GM21367 (cell line): ENCODE measurements at regions not wholly inside any gene's neighbourhood (a gene's known extent, or its start where the extent isn't known, plus 50 kb on each side); places are given as distances from the start of the nearest gene placed in this dataset.

Experiments
- ATAC-seq: cut with Tn5 transposase; IDR thresholded peaks from one replicate; pipeline ENCODE4 v1.9.1; 2021; ENCODE audit not compliant: unreplicated experiment

- no peak for ATAC-seq
These were observed 241.7 kb downstream of the EPHA4 start for GRCh38 chr2:221330436-221330835.

- ATAC-seq: no peak
These were observed 237.5 kb downstream of the EPHA4 start for GRCh38 chr2:221334481-221335218.

GRCh38 chr2:221335219-221335752, 236.8 kb downstream of the EPHA4 start:
- no peak for ATAC-seq

GRCh38 chr2:221336967-221337366, 235.1 kb downstream of the EPHA4 start:
- no peak for ATAC-seq

- ATAC-seq: no peak
These were observed 234.0 kb downstream of the EPHA4 start for GRCh38 chr2:221337957-221338685.

GRCh38 chr2:221342388-221342787, 229.7 kb downstream of the EPHA4 start:
- ATAC-seq: no peak

- ATAC-seq: no peak
These were observed 228.6 kb downstream of the EPHA4 start for GRCh38 chr2:221343524-221343923.

- ATAC-seq: no peak
These were observed 226.6 kb downstream of the EPHA4 start for GRCh38 chr2:221345516-221345915.

GRCh38 chr2:221346411-221346810, 225.7 kb downstream of the EPHA4 start:
- ATAC-seq: no peak

- ATAC-seq: no peak
These were observed 224.6 kb downstream of the EPHA4 start for GRCh38 chr2:221347471-221347870.

- ATAC-seq: no peak
These were observed 221.5 kb downstream of the EPHA4 start for GRCh38 chr2:221350616-221351015.

- ATAC-seq: no peak
These were observed 218.9 kb downstream of the EPHA4 start for GRCh38 chr2:221353201-221353600.

GRCh38 chr2:221360312-221360711, 211.8 kb downstream of the EPHA4 start:
- ATAC-seq: no peak

- ATAC-seq: no peak
These were observed 211.4 kb downstream of the EPHA4 start for GRCh38 chr2:221360742-221361141.

GRCh38 chr2:221361633-221362032, 210.5 kb downstream of the EPHA4 start:
- ATAC-seq: no peak

- ATAC-seq: no peak
These were observed 207.4 kb downstream of the EPHA4 start for GRCh38 chr2:221364672-221365071.
